Retinal pigment epithelial cell (primary cell): ENCODE measurements at regions not wholly inside any gene's neighbourhood (a gene's known extent, or its start where the extent isn't known, plus 50 kb on each side); places are given as distances from the start of the nearest gene placed in this dataset.

Experiments
- DNase-seq: peaks from one replicate; pipeline ENCODE4 v3.0.0-alpha.2; 2010; ENCODE audit warnings: low read depth
- H3K4me3 ChIP-seq: 2 replicates; pipeline ENCODE4 v1.5.1; 2011; ENCODE audit warnings: mild to moderate bottlenecking, low read length, control low read depth, moderate library complexity
- CTCF ChIP-seq: conservative IDR thresholded peaks from 2 replicates; pipeline ENCODE4 v1.5.1; 2011; ENCODE audit warnings: low read depth, low read length, control low read depth, inconsistent platforms

GRCh38 chr9:108363311-108363710 is 492.5 kb downstream of the ACTL7B start:
- no peak for DNase-seq
- no peak overlapping the region for H3K4me3 ChIP-seq
- TF ChIP-seq CTCF, result no peak

- no peak overlapping the region for H3K4me3 ChIP-seq
- no peak for TF ChIP-seq CTCF
- no peak for DNase-seq
These were observed 495.5 kb downstream of the ACTL7B start for GRCh38 chr9:108360304-108360703.

GRCh38 chr9:108356806-108357205 is 499.0 kb downstream of the ACTL7B start:
- no peak for TF ChIP-seq CTCF
- DNase-seq, result no peak
- no peak overlapping the region for H3K4me3 ChIP-seq

GRCh38 chr9:108351571-108351970 is 504.2 kb downstream of the ACTL7B start:
- no peak overlapping the region for H3K4me3 ChIP-seq
- TF ChIP-seq CTCF, result no peak
- DNase-seq, result no peak

- no peak for DNase-seq
- no peak for TF ChIP-seq CTCF
- no peak overlapping the region for H3K4me3 ChIP-seq
These were observed 508.2 kb downstream of the ACTL7B start for GRCh38 chr9:108347463-108348188.

- no peak overlapping the region for H3K4me3 ChIP-seq
- TF ChIP-seq CTCF, result no peak
- no peak for DNase-seq
These were observed 510.0 kb downstream of the ACTL7B start for GRCh38 chr9:108345826-108346225.

- H3K4me3 ChIP-seq, result no peak overlapping the region
- no peak for TF ChIP-seq CTCF
- no peak for DNase-seq
These were observed 516.5 kb downstream of the ACTL7B start for GRCh38 chr9:108339251-108339650.
